Amniotic stem cell (primary cell): ENCODE measurements at regions not wholly inside any gene's neighbourhood (a gene's known extent, or its start where the extent isn't known, plus 50 kb on each side); places are given as distances from the start of the nearest gene placed in this dataset.
"Not testable (repeated sequence)": the region's sequence is repeated elsewhere in the genome, so short reads cannot be mapped to it uniquely, and the experiment has no call there.

Source experiments
- DNase-seq: peaks from one replicate; lab custom pipeline; 2025; lab: John Stamatoyannopoulos, UW

DNA sequence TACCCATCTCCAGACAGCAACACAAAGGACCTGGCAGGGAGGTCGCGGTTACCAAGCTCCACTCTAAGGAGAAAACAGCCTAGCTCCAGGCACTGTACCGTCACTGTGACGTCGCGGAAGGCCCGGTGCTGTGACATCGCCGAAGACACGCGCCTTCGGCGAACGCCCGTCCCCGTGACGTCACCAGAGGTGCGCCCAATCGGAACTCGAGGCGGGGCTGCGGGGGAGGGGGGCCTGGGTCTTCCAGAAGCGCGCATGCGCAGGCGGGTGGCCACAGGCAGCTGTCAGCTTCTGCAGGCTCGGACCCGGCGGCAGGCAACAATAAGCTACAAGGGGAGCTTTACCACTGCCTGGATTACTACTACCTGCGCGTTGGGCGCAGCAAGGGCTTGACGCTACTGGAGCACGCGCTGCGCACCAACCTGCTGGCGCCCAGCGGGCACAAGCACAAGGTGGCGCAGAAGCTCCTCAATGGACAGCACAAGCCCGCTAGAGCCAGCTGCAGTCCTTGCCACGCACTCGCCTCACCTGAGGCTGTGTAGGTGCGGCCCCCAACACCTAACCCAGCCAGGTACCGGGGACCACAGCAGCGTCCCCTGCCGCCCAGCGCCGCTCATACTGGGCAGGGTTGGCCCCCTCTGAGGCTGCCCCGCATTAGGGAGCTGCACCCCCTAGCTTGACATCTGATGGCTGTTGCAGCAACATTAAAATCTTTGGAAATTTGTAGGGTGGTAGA, 208.4 kb downstream of the TPST1 start:
- DNase-seq: peak; percentile 66

DNA sequence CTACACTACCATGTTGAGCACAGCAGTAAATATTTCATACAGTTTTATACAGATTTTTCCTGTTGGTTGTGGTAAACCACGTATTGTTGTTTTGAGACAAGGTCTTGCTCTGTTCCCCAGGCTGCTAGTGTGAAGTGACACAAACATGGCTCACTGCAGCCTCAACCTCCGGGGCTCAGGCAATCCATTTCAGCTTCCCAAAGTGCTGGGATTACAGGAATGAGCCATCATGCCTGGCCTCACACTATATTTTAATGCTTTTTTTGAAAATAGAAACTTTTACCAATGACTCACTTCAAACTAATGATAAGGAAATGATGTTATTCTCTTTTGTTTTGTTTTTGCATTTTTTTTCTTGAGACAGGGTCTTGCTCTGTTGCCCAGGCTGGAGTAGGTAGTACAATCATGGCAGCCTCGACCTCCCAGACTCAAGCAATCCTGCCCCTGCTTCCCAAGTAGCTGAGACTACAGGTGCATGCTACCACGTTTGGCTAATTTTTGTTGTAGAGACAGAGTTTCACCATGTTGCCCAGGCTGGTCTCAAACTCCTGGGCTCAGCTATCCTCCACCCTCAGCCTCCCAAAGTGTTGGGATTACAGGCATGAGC, 210.6 kb downstream of the TPST1 start:
- DNase-seq: no peak

DNA sequence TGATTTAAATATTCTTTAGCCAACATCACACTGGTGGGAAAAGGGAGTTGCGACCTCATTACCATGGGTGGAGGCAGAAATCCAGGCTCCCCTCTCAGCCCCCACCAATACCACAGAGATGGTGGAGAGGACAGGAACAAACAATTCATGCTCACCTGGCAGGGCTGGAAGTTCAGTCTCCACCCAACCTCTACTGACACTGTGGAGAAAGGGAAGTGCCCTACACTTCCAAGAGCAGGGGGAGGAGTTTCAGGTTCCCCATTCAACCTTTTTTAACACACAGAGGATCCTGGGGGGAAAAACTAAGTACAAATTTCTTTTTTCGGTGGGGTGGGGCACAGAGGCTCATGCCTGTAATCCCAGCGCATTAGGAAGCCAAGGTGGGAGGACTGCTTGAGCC, 210.1 kb upstream of the KCTD7 start:
- no peak for DNase-seq

DNA sequence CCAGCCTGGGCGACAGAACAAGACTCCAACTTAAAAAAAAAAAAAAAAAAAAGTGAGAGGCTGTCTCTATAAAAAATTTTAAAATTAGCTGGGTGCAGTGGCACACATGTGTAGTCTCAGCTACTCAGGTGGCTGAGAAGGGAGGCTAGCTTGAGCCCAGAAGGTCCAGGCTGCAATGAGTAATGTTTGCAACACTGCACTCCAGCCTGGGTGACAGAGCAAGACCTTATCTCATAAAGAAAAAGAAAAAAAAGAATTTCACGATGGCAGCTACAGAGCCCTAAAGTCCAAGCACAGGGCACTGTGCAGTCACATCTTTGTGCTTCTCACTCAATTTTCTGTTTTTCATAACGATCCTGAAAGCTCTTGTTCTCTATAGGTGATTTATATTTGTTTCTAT, 209.5 kb upstream of the KCTD7 start:
- DNase-seq: no peak

DNA sequence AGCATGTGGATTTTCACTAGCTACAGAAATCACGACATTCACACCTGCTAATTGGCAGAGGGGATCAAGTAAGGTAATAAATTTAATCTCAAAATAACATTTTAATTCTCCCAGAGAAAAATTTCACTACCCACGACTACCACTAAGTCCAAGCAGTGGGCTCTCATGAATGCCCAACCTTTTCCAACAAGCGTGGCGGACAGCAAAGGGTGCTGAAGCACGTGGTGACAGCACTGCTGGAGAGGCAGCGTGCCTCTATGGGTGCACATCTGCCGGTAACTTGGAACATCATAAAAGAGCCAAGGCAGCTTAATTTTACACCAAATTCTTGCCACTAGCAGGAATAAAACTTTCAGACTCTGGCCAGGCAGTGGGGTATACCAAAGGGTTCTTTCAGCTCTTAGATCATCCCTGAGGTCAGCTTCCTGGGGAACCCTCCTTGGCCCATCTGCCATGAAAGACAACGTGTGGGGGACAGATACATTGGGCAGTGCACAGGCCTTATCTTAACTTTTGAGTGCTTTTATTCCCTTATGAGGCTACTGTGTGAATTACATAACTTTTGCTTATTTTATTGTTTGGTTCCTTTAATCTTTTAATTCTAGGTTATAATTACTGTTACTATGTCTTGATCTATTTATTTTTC, 206.7 kb upstream of the KCTD7 start:
- DNase-seq: no peak

DNA sequence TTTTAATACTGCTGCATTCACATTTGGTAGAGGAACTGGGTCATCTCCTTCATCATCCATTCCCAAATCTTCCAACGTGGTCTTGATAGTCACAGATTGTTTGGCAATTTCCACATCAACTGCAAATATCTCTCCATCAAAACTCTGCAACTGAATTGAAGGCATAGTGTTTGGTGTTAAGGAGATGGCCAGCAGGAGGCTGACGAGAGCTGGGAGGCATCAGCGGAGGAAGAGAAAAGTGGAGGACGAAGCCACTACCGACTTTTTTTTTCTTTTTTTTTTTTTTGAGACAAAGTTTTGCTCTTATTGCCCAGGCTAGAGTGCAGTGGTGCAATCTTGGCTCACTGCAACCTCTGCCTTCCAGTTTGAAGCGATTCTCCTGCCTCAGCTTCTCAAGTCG, 205.0 kb upstream of the KCTD7 start:
- no peak for DNase-seq

DNA sequence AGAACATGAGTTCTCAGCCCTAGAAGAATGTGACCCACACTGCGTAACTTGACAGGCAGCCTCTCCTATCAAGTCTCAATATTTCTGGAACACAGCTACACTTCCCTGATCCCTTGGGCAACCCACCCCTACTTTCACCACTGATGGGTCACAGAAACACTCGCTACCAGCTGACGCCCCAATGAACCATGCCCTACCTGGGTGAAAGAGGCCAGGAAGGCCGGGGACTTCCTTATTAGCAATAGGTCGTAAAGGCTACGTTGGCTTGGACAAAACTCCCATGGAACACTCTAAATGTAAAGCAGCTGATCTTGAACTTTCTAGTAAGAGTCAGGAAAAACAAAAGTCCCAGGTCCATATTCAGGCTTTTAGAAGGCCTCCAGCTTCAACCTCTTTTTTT, 202.3 kb upstream of the KCTD7 start:
- no peak for DNase-seq

DNA sequence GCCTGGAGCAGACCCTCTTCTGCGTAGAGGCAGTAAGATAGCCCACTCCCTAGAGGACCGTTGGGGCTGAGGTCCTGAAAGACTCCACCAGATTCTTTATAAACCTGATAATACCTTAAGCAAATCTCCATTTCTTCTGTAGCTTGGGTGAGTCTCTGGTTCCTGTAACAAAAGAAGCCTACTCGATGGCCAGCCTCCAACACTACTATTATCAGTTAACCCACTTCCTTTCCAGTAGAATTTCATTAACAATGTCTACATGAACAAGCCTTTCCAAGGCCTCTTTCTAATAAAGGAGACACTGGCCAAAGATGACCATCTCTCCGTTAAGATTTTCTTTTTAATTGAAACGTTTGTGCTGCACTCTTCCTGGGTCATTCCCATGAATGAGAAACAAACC, 201.7 kb upstream of the KCTD7 start:
- DNase-seq: no peak

DNA sequence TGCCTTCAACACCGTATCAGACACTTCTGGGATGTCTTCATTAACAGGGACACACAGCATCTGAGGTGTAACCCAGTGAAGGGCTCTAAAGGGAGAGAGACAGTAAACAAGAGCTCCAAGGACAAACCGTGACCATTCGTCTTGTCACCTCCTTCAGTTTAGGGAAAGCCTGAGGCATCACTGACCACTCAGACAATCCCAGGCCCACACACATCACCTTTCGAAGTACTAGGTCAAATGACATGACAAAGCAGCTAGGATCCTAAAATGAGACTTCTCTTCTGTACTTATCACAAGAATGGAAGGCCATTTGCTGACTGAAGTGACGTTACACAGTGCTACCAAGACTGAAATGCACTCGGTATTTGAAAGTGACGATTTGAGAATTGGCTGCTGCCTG, 200.7 kb upstream of the KCTD7 start:
- no peak for DNase-seq

DNA sequence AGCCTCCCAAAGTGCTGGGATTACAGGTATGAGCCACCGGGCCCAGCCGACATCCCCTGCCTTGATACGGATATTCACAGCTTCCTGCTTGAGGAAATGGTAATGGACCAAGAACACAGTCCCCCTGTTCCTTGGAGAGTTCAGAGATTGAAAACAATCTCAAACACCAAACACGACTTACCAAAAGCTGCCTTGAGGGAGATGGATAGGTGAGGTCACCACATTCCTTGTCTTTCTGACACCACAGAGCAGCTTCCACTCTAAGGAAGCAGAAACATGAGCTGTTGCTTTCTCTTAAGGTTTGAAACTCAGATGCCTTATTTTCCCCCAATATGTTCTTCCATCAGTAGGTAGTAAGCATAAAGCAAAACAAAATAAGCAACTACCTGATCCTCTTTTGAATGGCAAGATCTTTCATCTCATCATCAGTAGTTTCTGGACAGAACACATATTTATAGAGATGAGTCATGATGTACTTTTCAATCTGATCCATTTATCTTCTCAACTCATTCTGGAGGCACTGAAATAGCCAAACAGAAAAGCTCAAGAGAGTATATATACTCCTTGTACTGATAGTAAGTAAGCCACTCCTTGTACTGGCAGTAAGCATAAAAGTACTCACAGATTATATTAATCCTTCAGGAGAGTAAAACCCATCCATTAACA, 199.1 kb upstream of the KCTD7 start:
- no peak for DNase-seq

DNA sequence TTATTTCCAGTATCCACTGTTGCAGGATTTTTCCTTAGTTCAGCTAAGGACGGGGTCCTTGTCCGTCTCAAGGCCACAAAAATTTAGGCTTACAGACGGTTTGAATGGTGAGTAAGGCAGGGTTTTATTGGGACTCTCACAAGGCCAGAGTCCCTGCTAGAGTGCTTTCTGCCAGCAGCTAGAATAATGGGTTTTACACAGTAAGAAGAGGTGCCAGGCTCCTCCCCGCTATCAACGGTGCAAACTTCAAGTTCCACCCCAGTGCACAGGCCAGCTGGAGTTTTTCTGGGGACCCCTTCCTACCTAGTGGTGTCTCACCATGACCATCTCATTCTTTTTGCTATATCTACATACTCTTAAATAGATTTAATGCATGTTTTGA, 198.5 kb upstream of the KCTD7 start:
- DNase-seq: no peak

DNA sequence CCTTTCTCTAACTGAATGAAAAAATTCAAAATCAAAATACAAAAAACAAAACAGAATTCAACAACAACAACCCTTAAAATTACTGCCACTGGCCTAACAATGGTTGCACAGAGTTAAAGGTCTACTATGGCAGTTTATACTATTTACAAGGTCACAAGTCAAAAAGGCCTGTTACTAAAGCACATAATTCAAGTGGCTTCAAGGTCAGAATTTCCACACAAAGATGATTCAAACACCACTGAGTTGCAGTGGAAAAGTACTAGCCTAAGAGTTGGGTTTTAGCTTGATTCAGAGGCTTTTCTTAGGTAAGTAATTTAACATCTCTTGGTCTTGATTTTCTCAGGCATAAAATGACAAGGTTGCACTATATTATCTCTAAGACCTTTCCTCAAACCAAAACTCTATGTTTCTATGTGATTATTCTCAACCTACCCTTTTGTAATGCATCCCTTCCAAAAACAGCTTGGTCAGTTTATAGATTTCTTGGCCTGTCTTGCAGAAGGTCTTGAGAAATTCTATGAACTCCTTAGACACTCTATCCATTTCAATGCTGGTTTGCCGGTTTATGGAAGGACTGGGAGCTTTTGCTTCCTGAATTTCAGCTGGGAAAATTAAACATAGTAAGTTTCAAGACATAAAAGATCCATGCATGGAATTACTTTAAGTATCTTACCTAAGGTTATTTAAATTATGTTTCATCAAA, 189.8 kb upstream of the KCTD7 start:
- DNase-seq: not testable (repeated sequence)

DNA sequence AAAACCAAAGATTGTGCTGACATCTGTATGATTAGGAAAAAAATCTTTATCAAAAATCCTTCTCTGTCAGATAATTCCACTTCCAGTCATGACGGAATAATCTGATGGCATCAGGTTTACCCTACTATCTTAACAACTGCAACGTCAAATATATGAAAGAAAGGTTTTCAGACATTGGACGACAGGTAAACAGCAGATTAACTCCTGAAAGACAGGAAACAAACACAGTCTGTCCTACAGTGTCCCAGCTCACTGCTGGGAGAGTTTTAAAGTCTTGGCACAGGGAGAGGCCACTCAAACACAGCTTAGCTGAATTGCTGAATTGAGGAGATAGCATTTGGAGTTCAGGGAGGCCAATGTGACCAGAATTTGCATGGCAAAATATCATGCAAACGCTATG, 186.3 kb upstream of the KCTD7 start:
- no peak for DNase-seq

DNA sequence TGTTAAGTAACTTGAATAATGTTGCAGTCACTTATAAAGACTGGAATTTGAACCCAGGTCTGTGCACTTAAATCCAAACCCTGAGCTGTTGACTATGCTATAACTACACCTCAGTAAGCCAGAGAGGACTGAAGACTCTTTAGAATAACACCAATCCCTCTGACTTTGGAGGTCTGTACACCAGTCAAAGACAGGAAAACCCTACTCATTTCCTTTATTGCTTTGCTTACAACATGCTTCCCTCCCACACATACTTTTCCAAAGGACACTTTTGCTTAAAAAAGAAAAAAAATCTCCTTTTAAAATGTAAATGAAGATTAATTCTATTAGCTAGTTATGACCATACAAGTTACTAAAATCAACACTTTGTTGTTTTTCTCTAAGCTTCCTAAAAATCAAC, 184.7 kb upstream of the KCTD7 start:
- DNase-seq: no peak

DNA sequence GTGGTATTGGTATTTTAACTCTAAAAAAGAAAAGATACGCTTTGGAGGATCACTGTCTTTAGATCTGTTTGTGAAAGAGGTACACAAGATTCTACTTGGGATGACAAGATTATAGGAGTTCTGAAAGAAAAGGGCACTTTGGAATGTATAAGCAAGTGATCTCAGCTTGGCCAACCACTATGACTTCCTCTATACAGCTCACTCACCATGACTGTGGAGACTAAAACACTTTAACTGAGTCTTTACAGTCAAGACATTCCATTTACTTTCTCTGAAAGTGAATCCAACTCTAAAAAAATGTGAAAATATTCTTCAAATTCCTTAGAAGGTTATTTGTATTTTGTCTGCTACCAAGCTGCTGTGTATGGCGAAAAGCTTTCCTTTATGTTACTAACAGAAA, 181.7 kb upstream of the KCTD7 start:
- not testable (repeated sequence) for DNase-seq

DNA sequence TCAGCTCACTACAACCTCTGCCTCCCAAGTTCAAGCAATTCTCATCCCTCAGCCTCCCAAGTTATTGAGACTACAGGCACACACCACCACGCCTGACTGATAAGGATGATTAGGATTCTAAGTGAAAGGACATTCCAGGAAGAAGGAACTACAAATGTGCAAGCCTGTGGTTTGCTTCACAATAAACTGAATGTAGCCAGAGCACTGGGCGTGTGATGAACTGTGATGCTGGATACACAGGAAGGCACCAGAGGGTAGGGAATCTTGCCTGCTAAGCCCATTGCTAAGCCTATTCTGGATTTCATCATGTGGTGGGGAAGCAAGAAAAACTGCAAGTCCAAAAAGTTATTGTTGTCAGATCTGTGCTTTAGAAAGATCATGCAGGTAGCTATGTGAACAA, 177.9 kb upstream of the KCTD7 start:
- DNase-seq: not testable (repeated sequence)

DNA sequence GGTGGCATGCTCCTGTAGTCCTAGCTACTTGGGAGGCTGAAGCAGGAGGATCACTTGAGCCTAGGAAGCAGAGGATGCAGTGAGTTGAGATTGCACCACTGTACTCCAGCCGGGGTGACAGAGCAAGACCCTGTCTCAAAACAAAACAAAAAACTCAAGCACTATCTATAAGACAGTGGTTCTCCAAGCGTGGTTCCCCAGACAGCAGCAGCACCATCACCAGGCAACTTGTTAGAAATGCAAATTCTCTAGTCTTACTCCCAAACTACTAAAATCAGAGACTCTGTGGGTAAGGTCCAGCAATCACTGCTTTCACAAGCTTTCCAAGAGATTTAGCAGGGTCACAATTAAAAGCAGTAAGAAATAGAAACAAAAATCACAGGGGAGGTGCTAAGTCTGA, 177.0 kb upstream of the KCTD7 start:
- not testable (repeated sequence) for DNase-seq

DNA sequence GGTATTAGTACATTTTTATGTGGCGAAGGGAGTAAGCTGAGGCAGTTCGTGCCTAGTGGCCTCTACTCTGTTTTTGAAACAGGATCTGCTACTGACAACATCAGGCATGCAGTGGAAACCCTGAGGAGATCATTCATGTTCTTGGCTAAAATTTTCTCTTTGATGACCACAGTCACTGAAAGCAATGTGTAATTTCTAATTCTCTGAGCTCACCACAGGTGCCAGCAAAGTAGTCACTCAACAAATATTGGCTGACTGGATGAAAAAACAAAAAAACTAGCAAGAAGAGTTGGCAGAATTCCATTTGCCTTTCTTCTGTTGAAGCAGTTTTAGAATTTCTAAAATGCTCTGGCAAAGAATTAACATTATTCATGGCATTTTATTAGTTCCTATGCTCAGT, 176.5 kb upstream of the KCTD7 start:
- DNase-seq: no peak

DNA sequence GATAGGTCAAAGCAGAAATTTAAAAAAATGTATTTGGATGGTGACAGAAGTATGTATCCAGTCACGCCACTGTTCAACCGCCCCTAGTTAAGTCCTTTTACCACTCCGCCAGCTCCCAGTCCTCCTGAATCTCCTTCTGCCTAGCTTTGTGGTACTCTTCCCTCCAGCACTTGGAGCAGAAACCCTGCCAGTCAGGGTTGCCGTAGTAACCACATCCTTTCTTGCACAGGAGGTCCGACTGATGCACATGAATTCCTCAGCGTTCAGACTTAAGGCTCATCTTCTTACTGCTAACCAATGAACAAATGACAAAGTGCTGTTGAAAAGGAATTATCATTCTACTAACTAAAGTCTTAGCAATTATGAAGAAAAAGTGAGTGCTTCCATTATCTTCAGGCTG, 175.3 kb upstream of the KCTD7 start:
- DNase-seq: no peak

DNA sequence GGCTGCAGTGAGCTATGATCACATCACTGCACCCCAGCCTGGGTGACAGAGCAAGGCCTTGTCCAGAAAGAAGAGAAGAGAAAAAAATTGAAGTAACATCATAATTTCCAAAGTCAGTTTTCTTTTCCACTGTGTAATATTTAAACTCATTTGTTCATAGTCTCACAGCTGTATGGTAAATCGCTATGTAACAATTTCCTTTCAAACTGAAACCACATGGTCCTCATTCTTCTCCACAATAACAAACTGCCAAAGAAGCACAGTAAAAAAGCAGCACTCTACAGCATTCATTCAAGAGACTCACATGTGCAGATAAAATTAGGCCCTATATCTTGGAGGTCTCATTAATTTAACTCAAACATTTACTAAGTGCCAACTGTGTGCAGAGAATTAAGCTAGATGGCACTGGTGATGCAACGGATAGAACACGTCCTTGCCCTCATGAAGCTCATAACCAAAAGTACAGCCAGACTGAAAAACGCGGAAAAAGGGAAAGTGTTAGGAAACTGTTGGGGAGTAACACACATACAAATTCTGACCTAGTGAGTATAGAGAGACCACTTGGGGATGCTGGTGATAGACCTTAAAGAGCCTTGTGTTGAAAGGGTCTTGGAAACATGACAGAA, 174.0 kb upstream of the KCTD7 start:
- DNase-seq: no peak

DNA sequence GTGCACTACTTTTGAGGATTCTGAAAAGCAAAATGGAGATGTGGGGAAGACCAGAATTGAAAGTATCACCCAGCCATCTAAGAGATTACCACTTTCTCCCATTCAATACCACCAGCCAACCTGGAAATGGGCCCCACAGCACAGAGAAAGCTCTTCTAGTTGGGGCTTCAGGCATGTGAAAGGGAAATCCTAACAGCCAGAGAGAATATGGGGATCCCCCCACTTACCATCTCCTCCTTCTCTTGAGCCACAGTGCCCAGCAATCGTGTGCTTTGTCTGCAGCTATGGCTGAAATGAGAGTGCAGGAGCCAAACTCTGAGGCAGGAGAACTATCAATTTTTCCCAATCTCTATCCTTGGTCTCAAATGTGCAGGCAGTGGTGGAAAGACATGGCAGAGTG, 173.2 kb upstream of the KCTD7 start:
- DNase-seq: not testable (repeated sequence)

DNA sequence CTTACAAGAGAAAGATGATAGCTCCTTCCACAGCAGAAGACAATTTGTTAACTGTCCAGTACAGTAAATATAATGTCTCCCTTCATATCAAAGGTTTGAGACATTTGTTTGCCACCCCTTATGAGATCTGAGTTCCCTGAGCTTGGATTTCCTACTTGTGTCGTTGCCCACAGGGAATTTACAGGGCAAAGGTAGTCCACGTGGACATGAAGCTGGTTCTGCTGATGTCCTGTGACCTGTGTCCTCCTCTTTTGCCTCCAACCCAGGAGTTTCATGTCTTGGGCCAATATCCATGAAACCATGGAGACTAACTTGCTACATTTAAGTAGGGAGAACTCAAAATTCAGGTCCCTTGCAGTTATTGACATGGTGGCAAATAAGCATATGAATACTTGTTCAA, 172.2 kb upstream of the KCTD7 start:
- DNase-seq: not testable (repeated sequence)
